ENCODE measurements at regions not wholly inside any gene's neighbourhood (a gene's known extent, or its start where the extent isn't known, plus 50 kb on each side); places are given as distances from the start of the nearest gene placed in this dataset.

- no peak for TF ChIP-seq CTCF (IDR thresholded peaks at IDR 0.05; ENCODE audit: borderline replicate concordance, extremely low read depth, low read length, poor library complexity, severe bottlenecking)
- TF ChIP-seq EZH2 (IDR thresholded peaks at IDR 0.05; ENCODE audit: borderline replicate concordance, low read depth, low read length, severe bottlenecking), result no peak
Measured at GRCh38 chr5:2113348-2114131, 230.8 kb upstream of the IRX4 start.

Data from DND-41 (cell line).